ENCODE measurements at regions not wholly inside any gene's neighbourhood (a gene's known extent, or its start where the extent isn't known, plus 50 kb on each side); places are given as distances from the start of the nearest gene placed in this dataset.

DNA sequence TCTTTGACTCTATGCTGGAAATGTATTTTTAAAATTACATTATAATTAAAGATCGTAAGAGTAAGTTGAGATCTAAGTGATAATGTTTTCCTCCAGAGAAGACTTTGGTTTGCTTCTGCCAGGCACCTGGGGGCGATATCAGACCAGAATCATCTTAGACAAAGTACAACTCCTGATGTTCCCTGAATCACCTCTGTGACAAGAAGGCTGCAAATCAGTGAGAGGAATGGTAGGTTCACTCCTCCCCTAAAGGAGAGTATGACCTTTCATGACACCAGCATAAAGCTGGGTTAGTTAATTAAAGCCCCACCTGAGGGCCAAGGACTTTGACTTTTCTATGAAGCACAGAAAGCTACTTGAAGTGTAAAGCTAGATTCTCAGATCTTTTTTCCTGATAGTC, 114.4 kb upstream of the DTNA start:
- no peak for DNase-seq (ENCODE audit: low read depth)

DNA sequence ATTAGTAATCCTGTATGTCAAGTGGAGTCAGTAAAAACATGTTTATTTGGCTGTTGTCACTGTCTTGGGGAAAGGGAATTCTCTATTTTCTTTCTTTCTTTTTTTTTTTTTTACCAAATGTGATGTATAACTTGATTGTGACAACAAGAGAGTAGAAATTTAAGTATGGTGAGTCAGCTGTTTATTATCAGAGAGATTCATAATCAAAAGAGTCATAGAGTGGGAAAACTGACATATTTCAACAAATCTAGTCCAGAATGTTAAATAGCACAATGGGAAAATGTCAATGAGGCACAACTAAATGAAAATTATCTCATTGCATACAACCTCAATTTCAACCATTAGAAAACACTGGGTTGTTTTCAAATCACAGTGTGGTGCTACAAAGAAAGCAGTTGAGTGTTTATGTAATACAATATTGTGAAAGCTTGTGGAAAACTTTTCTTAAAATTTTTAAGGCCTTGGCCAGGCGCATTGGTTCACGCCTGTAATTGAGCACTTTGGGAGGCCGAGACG, 111.9 kb upstream of the DTNA start:
- DNase-seq (ENCODE audit: low read depth), result no peak

DNA sequence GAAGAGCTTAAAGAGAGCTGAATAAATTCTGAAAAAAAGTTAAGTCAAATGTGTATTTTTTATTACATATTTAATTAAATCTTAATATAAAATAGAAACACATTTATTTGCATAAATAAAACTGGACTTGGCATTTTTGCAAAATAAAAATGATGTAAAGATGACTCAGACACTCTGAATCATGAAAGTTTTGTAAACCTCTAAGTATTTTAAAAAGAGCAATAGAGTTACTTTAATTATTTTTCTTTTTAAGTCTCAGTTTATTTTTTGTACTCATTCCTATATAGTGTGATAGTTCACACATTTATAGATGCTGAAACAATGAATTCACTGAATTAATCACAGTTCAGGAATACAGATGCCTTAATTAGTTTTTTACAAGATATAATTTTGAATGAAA, 109.9 kb upstream of the DTNA start:
- DNase-seq (ENCODE audit: low read depth), result no peak

DNA sequence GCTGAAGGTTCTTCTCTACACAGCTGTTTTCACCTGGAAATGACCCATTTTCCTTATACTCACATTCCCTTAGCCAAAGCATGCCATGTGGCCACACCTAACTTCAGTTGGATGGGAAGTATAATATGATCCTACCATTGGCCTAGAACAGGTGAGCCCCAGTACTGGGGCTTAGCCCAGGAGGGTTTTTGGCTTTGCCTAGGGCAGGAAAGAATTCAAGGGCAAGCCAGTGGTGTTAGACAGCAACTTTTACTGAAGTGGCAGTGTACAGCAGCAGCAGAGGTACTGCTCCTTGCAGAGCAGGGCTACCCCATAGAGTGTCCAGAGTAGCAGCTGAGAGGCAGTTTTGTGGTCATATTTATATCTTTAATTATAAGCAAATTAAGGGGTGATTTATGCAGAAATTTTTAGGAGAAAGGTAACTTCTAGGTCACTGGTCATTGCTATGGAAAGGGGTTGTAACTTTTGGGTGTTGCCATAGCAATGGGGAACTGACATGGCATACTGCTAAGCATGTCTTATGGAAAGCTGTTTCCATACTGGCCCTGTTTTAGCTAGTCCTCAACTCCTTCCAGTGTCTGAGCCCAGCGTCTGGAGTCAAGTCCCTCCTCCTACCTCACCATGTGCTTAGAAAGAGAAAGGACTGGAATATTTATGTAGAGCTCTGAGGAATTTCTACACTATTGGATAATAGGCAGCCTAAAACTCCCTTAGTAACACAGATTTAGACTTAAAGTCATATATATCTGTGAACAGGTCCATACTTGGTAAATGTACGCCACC, 109.0 kb upstream of the DTNA start:
- no peak for DNase-seq (ENCODE audit: low read depth)

DNA sequence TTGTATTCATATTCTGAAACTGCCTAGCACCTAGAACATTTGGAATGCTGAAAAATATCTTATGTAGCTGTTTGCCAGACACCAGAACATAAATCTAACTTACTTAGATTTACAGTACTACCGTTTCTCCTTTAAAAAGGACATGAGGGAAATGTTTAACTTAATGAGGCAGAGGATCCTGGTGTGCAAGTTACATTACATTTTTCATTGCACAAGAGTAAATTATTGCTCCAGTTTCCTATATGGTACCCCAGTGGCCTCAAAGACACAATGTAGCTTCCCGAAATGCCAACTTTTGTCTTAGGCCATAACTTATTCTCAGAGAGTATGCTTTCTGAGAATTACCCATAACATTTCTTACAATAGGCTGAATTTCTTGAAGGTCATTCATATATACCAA, 105.5 kb upstream of the DTNA start:
- DNase-seq (ENCODE audit: low read depth), result no peak

DNA sequence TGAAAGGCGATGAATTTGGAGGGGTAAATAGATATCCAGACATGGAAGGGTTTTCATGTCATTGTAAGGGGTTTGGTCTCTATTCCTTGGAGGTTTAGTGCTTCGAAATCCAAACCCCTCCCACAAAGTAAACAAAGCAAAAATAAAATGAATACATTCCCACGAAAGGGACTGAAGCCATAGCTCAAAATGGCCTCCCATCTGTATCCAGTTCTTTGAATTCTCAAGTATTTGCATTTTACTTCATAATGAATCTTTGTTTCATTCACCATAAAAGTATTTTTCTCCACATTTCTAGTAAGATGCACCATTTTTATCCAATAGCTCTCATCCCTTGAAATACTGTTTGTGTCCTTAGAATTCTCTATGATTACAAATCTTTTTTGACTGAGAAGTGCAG, 103.2 kb upstream of the DTNA start:
- no peak for DNase-seq (ENCODE audit: low read depth)

DNA sequence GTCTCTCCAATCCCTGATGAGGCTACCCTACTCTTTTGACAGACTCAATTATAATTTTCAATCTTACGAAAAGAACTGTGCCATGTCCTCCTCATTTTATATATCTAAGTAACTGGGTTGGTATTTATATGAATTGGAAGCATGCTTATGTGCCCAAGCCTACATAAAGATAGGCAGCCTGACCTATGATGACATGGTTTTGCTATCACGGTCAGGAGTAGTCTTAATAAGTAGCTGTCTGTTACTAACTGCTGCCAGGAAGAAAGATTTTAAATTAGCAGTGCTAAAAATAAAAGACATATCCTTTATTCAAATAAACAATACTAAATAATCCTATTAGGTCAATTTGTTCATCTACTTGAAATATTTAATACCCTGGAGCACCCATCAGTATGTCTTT, 102.0 kb upstream of the DTNA start:
- no peak for DNase-seq (ENCODE audit: low read depth)

DNA sequence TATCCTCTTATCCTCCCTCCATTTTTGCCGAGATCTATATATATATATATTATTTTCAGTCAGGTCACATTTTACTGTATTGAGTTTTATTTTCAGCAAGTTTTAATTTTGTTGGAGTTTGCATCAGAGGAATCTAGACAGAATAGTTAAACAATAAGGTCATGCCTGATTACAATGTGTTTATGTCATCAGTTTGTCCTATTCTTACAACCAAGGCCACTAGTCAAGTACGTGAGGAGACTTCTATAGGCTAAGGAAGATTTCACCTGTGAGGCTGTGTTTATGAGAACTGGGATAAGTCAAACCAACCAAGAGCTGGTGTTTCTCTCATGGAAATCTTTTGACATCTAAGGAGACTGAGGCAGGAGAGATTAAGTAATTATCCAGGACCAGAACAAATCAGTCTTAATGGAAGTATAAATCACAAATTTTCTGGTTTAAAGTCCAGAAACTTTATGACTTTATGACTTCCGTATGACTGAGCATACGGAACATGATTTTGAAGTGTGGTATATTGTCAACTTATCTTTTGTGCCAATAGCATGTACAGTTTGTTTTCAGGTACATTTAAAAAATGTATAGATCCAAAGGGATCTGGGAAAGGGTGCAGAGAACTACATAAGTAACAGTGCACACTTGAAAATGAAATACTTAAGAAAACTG, 100.0 kb upstream of the DTNA start:
- no peak for DNase-seq (ENCODE audit: low read depth)

DNA sequence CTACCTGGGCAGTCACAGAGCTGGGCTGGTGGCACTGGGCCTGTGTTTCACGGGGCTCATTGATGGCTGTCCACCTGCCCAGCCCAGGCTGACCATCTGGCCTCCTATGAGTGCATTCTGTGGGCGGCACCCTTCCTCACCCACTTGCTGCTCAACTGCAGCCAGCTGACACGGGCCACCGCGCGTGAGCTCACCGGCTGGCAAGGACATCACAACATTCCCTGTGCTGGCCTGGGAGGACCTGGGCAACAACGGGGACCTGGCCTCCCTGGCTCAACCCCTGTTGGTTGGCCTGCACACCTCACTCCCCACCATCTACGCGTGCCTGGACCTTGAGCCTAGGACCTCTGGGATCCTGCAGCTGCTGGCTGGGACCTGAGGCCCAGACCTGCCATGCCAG, 98.2 kb upstream of the DTNA start:
- DNase-seq (ENCODE audit: low read depth), result no peak

DNA sequence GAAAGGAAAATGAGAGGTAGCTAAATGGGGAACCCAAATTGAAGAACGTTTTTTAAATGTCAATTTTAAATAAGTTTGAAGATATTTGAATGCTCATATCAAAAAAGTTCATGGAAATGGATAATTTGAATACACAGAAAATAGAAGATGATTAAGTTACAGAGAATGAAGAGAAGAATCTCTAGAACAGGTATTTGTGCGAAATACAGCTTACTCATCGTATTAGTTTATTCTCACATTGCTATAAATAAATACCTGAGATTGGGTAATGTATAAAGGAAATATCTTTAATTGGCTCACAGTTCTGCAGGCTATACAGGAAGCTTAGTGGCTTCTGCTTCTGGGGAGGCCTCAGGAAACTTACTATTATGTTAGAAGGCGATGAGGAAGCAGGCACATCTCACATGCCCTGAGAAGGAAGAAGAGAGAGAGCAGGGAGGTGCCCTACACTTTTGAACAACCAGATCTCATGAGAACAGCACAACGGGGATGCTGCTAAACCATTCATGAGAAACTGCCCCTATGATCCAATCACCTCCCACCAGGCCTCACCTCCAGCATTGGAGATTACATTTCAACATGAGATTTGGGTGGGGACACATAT, 89.7 kb upstream of the DTNA start:
- DNase-seq (ENCODE audit: low read depth), result no peak

DNA sequence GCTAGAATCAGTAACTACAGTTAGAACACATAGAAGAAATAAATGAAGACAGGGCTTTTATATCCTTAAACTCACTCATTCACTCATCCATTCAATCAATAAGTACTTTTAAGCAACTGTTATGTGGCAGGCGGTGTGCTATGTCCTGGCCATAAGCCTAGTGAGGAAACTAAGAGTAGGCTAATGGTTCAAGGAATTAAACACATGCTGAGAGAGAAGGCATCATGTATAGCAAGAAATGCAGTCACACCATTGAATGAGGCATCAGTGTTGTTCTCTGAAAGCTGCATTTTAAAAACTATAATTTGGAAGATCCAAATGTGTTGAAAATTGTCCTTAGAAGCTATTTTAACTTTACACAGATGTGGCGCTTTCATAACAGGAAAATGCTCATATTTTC, 86.5 kb upstream of the DTNA start:
- DNase-seq (ENCODE audit: low read depth), result no peak

DNA sequence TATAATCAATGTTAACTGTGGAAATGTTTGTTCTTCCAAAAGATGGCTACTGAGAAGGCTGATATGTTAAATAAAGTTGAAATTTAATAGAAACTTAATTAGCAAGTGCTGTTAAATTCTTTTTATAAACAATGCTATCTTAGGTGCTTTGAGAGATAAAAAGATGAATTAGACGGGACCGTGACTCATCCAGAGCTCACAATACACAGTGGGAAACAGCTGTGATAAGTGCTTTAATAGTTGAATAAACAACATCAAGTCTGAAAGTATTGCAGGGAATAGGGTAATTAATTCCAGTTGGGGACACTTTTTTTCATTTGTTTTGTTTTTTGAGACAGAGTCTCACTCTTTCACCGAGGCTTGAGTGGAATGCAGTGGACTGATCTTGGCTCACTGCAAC, 85.5 kb upstream of the DTNA start:
- DNase-seq (ENCODE audit: low read depth), result no peak

DNA sequence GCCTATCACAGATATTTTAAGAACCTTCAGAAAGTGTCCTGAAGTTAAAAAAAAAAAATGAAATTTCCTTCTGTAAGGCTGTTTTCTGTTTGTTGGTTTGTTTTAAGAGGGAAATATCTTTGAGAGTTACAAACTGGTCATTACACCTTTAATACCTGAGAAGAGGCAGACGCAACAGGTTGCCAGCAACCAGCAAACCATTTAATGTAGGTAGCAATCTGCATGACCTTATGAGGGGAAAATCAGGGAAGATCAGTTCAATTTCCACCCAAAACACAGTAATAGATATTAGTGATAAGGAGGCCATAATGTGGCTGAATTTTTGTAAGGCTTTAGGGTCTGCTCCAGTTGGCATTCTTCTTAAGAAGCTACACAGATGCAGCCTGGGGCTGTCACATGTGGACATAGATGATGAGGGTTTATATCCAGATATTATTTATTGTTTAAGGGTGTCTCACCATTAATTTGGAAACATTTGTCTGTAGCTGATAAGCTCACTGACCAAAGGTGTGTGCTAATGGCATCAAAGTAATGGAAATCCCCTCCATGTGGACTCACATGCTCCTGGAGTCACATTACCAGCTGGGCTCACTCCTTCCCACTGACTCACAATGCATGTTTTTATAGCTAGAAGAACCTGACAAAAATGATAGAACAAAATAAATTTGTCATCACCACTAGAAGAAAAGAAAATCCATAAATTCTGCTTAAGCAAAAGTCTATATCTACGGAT, 83.5 kb upstream of the DTNA start:
- no peak for DNase-seq (ENCODE audit: low read depth)

DNA sequence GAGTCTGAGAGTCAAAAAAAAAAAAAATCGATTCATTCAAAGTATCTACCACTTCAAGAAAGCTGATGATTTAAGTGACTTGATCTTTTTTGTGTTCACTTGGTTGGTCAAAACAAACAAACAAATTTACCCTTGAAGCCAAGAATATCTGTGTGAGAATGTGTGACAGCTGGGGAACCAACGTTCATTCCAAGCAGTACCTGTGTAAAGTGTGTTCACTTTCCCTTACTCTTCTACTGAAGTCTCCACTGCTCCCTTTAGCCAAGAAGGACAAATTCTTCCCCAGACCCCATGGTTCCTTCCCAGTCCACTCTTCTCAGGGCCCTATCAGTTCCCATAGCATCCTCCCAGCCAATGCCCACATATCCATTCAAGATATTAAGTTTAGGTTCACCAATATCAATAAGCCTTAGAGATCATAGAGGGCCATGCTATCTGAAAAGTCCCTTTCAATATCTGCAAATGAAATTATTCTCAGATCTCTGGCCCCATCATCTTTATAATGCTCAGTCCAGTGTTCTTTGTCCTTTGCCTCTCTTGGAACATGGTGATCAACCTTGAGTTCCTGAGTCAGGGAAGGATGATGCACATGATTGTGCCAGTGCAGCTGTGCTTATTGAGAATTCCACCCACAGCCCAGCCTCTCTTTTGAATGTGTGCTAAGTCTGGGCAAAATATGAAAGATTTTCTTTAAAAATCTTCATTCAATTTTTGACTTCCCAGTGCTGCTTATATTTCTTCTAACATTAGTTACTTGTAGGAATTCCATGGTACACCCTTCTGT, 82.8 kb upstream of the DTNA start:
- DNase-seq (ENCODE audit: low read depth), result no peak

DNA sequence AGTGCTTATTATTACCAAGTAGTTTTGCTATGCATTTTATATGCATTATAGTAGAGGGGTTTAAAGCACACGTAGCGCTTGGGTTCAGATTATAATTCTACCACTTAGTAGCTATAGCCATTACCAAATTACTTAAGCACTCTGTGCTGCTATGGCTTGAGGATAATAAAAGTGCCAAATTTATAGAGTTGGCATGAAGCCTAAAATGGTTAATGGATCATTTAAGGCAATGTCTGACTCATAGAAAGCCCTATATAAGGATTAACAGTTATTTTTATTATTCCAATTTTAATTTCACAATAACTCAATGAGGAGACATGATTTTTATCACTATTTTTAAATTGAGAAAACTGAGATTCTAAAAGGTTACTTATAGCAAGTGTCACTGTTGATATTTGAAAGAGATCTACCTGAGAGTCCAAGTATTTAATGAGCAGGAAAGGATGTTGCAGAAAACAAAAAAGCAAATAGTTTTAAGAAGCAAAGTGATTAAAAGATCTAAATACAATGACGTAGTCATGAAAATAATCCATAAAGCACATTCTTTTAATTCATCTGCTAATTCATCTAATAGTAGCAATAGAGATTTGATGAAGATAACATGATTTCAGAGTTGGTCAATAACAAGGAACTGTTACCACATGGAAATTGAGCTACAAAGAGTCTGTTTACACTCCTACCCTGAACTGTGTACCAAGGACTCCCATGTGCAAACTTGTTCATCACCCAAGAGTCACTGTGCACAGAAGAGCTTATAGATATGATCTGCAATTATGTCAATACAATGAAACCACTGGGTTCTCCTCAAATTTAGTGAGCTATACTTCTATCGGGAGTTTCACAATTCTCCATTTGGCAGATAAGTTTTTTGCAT, 78.8 kb upstream of the DTNA start:
- no peak for DNase-seq (ENCODE audit: low read depth)

DNA sequence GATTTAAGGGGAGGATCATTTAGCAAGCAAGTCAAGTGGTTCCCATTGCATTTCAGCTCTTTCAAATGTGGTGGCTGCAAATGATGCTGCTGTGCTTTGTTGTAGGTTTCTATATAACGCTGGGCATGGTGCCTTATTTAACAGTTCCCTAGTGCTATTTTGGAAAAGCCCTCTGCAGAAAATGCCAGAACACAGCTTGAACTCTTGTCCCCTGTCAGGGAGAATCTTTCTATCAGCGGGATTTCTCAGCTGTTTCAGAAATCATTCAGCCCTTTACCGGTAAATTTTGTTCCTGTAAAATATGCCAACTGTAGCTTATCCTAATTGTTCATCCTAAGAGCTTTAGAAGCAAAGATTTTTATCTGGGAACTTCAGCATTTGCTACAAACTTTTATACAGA, 77.8 kb upstream of the DTNA start:
- no peak for DNase-seq (ENCODE audit: low read depth)

DNA sequence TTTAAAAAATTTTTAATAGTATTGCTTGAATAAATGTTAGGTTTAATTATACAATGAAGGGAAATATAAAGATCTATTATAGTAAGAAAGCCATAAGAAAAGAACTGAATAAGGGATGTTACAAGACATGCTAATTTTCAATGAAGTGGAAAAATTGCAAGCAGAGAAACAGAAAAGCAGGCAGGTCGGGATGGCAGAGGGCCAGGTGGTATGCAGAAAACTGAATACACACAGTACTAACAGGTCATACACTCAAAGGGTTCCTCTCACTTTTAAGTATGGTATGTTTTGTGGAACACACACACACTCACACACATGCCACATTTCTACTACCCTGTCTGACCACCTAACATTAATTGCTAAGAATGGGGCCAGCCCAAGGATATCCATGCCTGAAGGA, 76.7 kb upstream of the DTNA start:
- no peak for DNase-seq (ENCODE audit: low read depth)

DNA sequence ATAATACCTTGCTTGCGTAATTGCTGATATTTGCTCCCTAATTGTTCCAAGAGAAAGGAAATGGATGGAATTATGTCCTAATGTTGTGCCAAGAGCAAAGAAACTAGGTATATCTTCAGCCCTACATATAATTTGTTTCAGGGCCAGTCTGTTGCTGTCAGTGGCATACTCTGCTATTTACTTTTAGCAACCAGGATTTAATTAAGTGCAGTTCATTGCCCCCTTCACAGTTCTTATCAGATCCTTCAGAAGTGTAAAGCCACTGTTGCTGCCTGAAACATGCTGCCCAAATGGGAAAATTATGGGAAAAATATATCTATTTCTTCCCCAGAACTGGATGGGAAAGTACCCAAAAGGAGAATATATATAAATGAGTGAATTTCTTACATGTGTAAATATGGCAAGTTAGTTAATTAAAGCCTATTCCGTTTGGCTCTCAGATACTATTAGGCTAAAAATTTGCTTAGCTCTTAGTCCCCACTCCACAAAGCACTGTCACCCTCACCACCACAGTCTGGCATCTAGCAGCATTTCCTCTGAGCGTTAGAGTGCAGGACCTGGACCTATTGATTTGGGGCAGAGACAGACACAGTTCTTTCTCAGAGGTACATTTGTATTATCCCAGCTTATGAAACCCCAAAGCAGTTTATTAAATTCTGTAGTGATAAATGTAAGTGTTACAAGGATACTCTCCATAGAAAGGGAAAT, 72.8 kb upstream of the DTNA start:
- no peak for DNase-seq (ENCODE audit: low read depth)

DNA sequence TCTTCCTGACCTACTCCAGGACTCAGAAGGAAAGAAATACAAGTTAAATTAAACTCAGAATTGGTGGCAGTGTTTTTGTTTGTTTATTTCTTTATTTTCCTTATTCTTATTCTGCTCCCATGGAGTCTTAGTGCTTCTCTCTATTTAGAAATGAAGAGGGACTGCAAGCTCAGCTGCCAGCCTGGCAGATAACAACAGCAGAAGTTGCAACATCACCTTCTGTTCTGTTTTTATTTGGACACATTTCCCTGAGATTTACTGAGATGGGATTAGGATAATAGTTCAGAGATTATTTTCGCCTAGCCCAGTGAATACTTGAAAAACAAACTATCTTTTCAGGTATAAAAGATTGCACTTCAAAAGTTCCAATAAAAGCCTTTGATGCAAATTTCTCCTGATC, 70.4 kb upstream of the DTNA start:
- no peak for DNase-seq (ENCODE audit: low read depth)

DNA sequence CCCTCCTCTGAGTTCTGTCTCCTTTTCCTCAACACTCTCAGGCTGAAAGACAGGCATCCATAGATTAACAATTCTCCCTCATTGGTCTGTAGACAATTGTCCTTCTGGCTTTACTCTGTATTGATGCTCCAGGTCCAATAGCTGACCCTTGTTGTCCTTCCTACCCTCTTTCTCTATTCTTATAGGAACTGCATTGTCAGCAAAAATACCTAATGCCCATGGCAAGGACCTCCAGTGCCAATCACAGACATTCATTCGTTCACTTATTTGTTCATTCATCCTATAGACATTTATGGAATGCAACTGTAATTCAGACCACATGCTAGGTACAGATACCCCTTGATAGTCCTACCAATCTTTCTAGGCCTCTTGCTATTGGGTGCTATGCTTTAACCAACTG, 69.8 kb upstream of the DTNA start:
- no peak for DNase-seq (ENCODE audit: low read depth)

All from CMK (cell line).